ENCODE measurements at regions not wholly inside any gene's neighbourhood (a gene's known extent, or its start where the extent isn't known, plus 50 kb on each side); places are given as distances from the start of the nearest gene placed in this dataset.

DNA sequence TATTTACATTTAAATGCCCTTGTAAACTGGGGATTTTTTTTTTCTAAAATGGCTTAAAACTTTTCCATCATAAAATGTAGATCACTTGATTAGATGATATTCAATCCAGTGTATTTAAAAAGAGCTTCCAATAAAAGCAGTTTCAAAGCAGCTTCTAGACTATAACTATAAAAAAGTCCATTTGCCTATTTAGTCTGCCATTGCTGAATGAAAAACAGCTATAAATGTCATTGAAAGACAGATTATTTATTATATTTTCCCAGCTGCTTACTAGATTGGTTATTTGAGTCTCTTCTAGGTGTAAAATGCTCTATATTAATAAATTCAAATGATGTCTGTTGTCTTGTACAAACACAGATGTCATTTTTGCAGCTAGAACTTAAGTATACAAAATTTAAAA lies 414.8 kb downstream of the RMST start:
- TF ChIP-seq, protein P1, sequence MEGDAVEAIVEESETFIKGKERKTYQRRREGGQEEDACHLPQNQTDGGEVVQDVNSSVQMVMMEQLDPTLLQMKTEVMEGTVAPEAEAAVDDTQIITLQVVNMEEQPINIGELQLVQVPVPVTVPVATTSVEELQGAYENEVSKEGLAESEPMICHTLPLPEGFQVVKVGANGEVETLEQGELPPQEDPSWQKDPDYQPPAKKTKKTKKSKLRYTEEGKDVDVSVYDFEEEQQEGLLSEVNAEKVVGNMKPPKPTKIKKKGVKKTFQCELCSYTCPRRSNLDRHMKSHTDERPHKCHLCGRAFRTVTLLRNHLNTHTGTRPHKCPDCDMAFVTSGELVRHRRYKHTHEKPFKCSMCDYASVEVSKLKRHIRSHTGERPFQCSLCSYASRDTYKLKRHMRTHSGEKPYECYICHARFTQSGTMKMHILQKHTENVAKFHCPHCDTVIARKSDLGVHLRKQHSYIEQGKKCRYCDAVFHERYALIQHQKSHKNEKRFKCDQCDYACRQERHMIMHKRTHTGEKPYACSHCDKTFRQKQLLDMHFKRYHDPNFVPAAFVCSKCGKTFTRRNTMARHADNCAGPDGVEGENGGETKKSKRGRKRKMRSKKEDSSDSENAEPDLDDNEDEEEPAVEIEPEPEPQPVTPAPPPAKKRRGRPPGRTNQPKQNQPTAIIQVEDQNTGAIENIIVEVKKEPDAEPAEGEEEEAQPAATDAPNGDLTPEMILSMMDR (IDR thresholded peaks at IDR 0.05), result no peak
- TF ChIP-seq POLR2A (IDR thresholded peaks at IDR 0.05), result no peak
- TF ChIP-seq POLR2AphosphoS5 (IDR thresholded peaks at IDR 0.05), result no peak

Measured in breast epithelium (tissue), 3 donors.